ENCODE measurements at regions not wholly inside any gene's neighbourhood (a gene's known extent, or its start where the extent isn't known, plus 50 kb on each side); places are given as distances from the start of the nearest gene placed in this dataset.

GRCh38 chr10:10367264-10367663 is 650.4 kb upstream of the CELF2 start:
- intact Hi-C loops (cut with DNase I): no loop called here
- no peak for DNase-seq (ENCODE audit: low spot score)

- no peak for DNase-seq (ENCODE audit: low spot score)
- intact Hi-C loops (cut with DNase I): no loop called here
Observed at GRCh38 chr10:10368951-10369576, 648.6 kb upstream of the CELF2 start.

- intact Hi-C loops (cut with DNase I): no loop called here
- no peak for DNase-seq (ENCODE audit: low spot score)
Observed at GRCh38 chr10:10385831-10386230, 631.8 kb upstream of the CELF2 start.

- no peak for DNase-seq (ENCODE audit: low spot score)
- intact Hi-C loops (cut with DNase I): no loop called here
Observed at GRCh38 chr10:10389182-10389581, 628.5 kb upstream of the CELF2 start.

GRCh38 chr10:10392511-10392910 is 625.2 kb upstream of the CELF2 start:
- intact Hi-C loops (cut with DNase I): no loop called here
- no peak for DNase-seq (ENCODE audit: low spot score)

GRCh38 chr10:10394933-10395658 is 622.6 kb upstream of the CELF2 start:
- DNase-seq (ENCODE audit: low spot score): no peak
- intact Hi-C loops (cut with DNase I): no loop called here

GRCh38 chr10:10396601-10397000 is 621.1 kb upstream of the CELF2 start:
- intact Hi-C loops (cut with DNase I): no loop called here
- no peak for DNase-seq (ENCODE audit: low spot score)

GRCh38 chr10:10397906-10398305 is 619.8 kb upstream of the CELF2 start:
- no peak for DNase-seq (ENCODE audit: low spot score)
- intact Hi-C loops (cut with DNase I): no loop called here

- intact Hi-C loops (cut with DNase I): no loop called here
- no peak for DNase-seq (ENCODE audit: low spot score)
Observed at GRCh38 chr10:10403762-10404161, 613.9 kb upstream of the CELF2 start.

GRCh38 chr10:10417671-10418070 is 600.0 kb upstream of the CELF2 start:
- intact Hi-C loops (cut with DNase I): no loop called here

GRCh38 chr10:10418387-10418786 is 599.3 kb upstream of the CELF2 start:
- intact Hi-C loops (cut with DNase I): no loop called here
- DNase-seq (ENCODE audit: low spot score): no peak

More at GRCh38 chr10:10417671-10418070, 600.0 kb upstream of the CELF2 start:
- no peak for DNase-seq (ENCODE audit: low spot score)

GRCh38 chr10:10421071-10421470 is 596.6 kb upstream of the CELF2 start:
- intact Hi-C loops (cut with DNase I): no loop called here

GRCh38 chr10:10431422-10432066 is 586.1 kb upstream of the CELF2 start:
- intact Hi-C loops (cut with DNase I): no loop called here
- DNase-seq (ENCODE audit: low spot score): no peak

More at GRCh38 chr10:10421071-10421470, 596.6 kb upstream of the CELF2 start:
- DNase-seq (ENCODE audit: low spot score): no peak

- DNase-seq (ENCODE audit: low spot score): no peak
- intact Hi-C loops (cut with DNase I): no loop called here
Observed at GRCh38 chr10:10432296-10433035, 585.2 kb upstream of the CELF2 start.

GRCh38 chr10:10434312-10434711 is 583.4 kb upstream of the CELF2 start:
- no peak for DNase-seq (ENCODE audit: low spot score)
- intact Hi-C loops (cut with DNase I): no loop called here

- intact Hi-C loops (cut with DNase I): no loop called here
- DNase-seq (ENCODE audit: low spot score): no peak
Observed at GRCh38 chr10:10437886-10438285, 579.8 kb upstream of the CELF2 start.

- intact Hi-C loops (cut with DNase I): no loop called here
- no peak for DNase-seq (ENCODE audit: low spot score)
Observed at GRCh38 chr10:10438335-10439100, 579.2 kb upstream of the CELF2 start.

- no peak for DNase-seq (ENCODE audit: low spot score)
- intact Hi-C loops (cut with DNase I): no loop called here
Observed at GRCh38 chr10:10456856-10457255, 560.8 kb upstream of the CELF2 start.

GRCh38 chr10:10460451-10460850 is 557.2 kb upstream of the CELF2 start:
- DNase-seq (ENCODE audit: low spot score): no peak
- intact Hi-C loops (cut with DNase I): no loop called here

Measured in cardiac septum (tissue), 1 donor.